ENCODE measurements at regions not wholly inside any gene's neighbourhood (a gene's known extent, or its start where the extent isn't known, plus 50 kb on each side); places are given as distances from the start of the nearest gene placed in this dataset.

DNA sequence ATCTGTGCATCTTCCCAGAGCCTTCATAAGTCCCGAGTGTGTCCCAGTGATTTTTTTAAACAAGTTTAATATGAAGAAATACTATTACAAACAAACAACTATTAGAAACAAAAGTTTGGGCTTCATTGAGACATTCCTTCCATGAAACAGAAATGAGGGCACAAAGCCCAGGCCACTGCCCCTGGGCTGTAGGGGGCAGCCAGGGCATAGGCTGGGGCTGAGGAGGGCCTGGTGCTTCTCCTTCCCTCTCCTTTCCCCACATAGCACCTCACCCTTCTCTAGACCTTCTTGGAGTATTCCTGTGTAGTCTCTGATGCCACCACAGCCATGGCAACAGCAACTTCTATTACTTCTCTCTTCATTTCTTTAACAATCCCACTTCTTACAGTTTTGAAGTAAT is 348.2 kb downstream of the IRX2 start:
- no peak overlapping the region for H3K27ac ChIP-seq
- TF ChIP-seq, protein P1, sequence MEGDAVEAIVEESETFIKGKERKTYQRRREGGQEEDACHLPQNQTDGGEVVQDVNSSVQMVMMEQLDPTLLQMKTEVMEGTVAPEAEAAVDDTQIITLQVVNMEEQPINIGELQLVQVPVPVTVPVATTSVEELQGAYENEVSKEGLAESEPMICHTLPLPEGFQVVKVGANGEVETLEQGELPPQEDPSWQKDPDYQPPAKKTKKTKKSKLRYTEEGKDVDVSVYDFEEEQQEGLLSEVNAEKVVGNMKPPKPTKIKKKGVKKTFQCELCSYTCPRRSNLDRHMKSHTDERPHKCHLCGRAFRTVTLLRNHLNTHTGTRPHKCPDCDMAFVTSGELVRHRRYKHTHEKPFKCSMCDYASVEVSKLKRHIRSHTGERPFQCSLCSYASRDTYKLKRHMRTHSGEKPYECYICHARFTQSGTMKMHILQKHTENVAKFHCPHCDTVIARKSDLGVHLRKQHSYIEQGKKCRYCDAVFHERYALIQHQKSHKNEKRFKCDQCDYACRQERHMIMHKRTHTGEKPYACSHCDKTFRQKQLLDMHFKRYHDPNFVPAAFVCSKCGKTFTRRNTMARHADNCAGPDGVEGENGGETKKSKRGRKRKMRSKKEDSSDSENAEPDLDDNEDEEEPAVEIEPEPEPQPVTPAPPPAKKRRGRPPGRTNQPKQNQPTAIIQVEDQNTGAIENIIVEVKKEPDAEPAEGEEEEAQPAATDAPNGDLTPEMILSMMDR (IDR thresholded peaks at IDR 0.05) = no peak
- no peak for TF ChIP-seq ZFX (IDR thresholded peaks at IDR 0.05; ENCODE audit: borderline replicate concordance)

DNA sequence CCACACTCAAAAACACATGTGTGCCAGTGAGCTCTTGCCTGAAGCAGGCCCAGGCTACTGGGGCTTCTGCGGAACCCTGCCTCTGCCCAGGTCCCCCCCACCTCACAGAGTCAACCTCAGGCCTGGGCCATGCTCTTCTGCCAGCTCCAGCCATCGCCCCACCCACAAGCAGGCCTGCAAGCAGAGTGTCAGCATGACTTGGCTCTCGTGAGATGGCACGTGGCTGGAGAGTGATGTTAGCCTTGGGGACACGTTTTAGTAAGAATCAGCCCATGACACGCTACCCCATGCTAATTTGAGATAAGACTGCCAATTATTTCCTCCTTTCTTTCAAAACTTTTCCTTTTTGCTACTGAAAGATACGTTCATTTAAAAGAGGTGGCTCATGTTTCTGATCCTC is 351.7 kb downstream of the IRX2 start:
- no peak overlapping the region for H3K27ac ChIP-seq
- no peak for TF ChIP-seq ZFX (IDR thresholded peaks at IDR 0.05; ENCODE audit: borderline replicate concordance)
- TF ChIP-seq, protein P1 (IDR thresholded peaks at IDR 0.05) = no peak

DNA sequence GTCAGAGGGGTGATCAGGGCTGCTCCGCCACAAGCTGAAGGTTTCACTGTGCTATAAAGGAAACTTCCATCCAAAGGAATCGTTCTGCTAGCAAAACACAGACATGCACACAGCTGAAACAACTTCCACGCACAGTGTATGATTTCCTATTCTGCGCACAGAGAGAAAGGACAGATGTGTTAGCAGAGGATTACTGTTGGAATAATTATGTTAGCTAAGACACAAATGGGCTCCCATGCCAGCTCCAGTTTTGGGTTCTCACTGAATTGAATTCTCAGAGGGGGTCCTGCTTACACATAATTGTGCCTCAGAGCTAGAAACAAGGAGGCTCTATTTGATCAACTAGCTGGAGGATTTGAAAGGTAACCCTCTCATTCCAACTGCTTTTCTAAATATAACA is 352.4 kb downstream of the IRX2 start:
- no peak overlapping the region for H3K27ac ChIP-seq
- TF ChIP-seq, protein P1 (IDR thresholded peaks at IDR 0.05) = no peak
- TF ChIP-seq ZFX (IDR thresholded peaks at IDR 0.05; ENCODE audit: borderline replicate concordance) = no peak

DNA sequence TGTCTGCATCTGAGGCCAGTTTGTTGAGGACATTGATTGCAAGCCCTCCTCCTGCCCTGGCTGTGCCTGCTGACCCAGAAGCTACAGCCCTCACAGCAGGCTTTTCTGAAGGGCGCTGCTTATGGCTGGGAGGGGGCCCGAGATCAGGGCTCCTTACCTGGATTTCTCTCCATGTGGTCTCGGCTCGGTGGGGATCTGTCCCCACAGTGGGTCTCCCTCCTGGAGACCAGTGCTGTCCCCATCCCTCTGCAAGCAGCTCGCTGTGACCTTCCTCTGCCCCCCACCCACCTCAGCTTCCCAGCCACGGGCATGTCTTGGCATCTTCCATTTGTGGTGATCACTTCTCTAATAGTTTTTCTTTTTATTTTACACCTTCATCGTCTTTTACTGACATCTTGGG is 357.9 kb downstream of the IRX2 start:
- no peak overlapping the region for H3K27ac ChIP-seq
- TF ChIP-seq, protein P1 (IDR thresholded peaks at IDR 0.05) = no peak
- TF ChIP-seq ZFX (IDR thresholded peaks at IDR 0.05; ENCODE audit: borderline replicate concordance) = no peak

GRCh38 chr5:2391566-2391965 is 359.9 kb downstream of the IRX2 start:
- TF ChIP-seq ZFX (IDR thresholded peaks at IDR 0.05; ENCODE audit: borderline replicate concordance) = no peak
- TF ChIP-seq, protein P1 (IDR thresholded peaks at IDR 0.05) = no peak
- no peak overlapping the region for H3K27ac ChIP-seq

DNA sequence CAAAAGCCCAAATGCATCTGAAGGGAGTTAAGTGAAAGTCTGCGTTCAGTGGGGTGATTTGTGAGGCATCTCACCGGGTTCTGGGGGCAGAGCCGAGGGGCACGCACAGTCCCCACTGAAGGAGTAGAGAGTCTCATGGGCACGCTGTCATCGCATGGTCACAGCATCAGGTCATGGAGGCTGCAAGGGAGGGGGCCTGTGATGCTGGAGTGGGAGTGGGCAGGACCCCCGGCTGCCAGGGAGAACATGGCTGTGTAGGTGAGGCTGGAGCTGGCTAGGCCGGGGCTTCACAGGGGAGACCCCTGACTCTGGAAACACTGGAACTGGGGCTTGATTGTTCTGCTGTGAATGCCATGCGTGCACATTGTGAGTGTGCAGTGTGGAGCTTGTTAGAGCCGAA is 360.5 kb downstream of the IRX2 start:
- no peak overlapping the region for H3K27ac ChIP-seq
- TF ChIP-seq, protein P1 (IDR thresholded peaks at IDR 0.05) = no peak
- TF ChIP-seq ZFX (IDR thresholded peaks at IDR 0.05; ENCODE audit: borderline replicate concordance) = no peak

- TF ChIP-seq, protein P1 (IDR thresholded peaks at IDR 0.05) = no peak
- no peak for TF ChIP-seq ZFX (IDR thresholded peaks at IDR 0.05; ENCODE audit: borderline replicate concordance)
Measured at GRCh38 chr5:2388571-2388970, 362.9 kb downstream of the IRX2 start.

More at GRCh38 chr5:2388571-2388970, 362.9 kb downstream of the IRX2 start:
- no peak overlapping the region for H3K27ac ChIP-seq
